Activated CD4-positive, alpha-beta memory T cell treated with anti-CD3 and anti-CD28 coated beads for 36 hours (primary cell): ENCODE measurements at regions not wholly inside any gene's neighbourhood (a gene's known extent, or its start where the extent isn't known, plus 50 kb on each side); places are given as distances from the start of the nearest gene placed in this dataset.

Source experiments
- CTCF ChIA-PET: fragments of 350-600 bp; sonication (Branson Sonifier 250); formaldehyde crosslinking; loops from one replicate; lab custom pipeline; 2021; ENCODE audit warnings: antibody characterized with exemption, inconsistent platforms; lab: Charles Lee
- POLR2A ChIA-PET: fragments of 350-600 bp; sonication (Branson Sonifier 250); formaldehyde crosslinking; loops from one replicate; lab custom pipeline; 2021; ENCODE audit warnings: antibody characterized with exemption; lab: Charles Lee
- DNase-seq: peaks from one replicate; pipeline ENCODE4 v3.0.0-alpha.2; 2020
- H3K27ac Mint-ChIP-seq: one replicate; pipeline ENCODE4 v1.8.0; 2021; ENCODE audit warnings: mixed read lengths
- H3K27me3 Mint-ChIP-seq: one replicate; pipeline ENCODE4 v1.8.0; 2021; ENCODE audit warnings: mixed read lengths
- H3K36me3 Mint-ChIP-seq: one replicate; pipeline ENCODE4 v1.8.0; 2021; ENCODE audit warnings: mixed read lengths
- H3K4me1 Mint-ChIP-seq: one replicate; pipeline ENCODE4 v1.8.0; 2021; ENCODE audit warnings: low read depth, mixed read lengths
- H3K4me3 Mint-ChIP-seq: one replicate; pipeline ENCODE4 v1.8.0; 2021; ENCODE audit warnings: mild to moderate bottlenecking, mixed read lengths
- H3K9me3 Mint-ChIP-seq: one replicate; pipeline ENCODE4 v1.8.0; 2021; ENCODE audit warnings: mixed read lengths
- intact Hi-C: fragments of 100-400 bp; cut with micrococcal nuclease; formaldehyde crosslinking; loops from one replicate; pipeline ENCODE4 v1.15.1; 2023

DNA sequence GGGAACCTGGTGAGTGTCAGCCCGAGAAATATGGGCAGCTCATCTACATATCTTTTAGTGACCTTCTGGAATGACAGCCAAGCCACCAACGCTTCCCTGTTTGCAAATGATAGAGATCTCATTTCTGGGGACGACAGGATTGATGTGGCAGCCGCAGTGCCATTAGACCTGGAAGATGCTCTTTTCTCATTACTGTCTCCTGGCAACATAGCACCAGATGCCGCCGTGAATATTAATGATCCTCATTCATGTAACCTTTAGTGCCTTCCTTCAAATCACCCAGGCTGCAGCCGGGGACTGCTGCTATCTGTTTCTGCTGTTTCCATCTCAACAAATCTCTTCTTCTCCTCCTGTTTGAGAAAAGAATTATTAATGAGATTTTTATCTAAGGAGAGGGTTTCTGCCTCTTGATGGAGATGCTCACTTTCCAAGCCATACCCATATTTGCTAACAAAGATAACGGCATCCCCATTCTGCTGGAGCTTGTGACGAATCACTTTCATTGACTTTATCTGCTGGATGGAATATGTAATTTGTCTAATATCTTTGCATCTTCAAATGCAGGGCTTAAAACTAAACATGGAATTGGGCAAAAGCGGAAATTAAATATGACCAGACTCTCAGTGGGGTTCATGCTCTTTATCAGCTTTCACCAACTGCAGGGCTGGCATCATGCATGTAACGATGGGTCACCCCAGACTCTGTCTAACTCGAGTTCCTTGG, 74.8 kb upstream of the KIF16B start:
- intact Hi-C loops = no loop called here
- H3K27ac Mint-ChIP-seq = no peak overlapping the region
- ChIA-PET POLR2A (no interaction called here), CTCF (no interaction called here)
- DNase-seq = no peak
- no peaks in the 10 kb centered on the region for H3K9me3 Mint-ChIP-seq
- H3K36me3 Mint-ChIP-seq = no peaks in the 10 kb centered on the region
- no peaks in the 10 kb centered on the region for H3K4me1 Mint-ChIP-seq
- no peak overlapping the region for H3K4me3 Mint-ChIP-seq
- H3K27me3 Mint-ChIP-seq = peaks cover 19% of the 10 kb centered on the region

DNA sequence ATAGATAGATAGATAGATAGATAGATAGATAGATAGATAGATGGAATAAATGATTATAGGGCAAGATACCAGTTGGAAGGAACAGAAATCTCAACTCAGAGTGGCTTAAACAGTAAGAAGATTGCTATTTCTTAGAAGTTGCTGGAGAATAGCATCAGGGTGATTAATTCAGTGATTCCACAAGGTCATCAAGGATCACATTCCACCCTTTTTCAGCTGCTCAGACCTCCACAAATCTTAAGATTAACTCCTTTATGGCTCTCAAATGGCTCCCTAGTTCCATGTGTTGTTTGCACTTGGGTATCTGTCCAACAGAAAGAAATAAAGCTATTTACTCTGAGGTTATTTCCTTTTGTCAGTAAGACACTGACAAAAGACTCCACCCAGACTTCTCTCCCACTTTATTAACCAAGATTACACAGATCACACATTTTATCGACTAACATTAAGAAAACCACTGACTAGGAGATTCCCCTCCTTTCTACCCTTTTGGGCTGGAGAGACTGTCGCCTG, 68.3 kb upstream of the KIF16B start:
- ChIA-PET CTCF (no interaction called here), POLR2A (no interaction called here)
- H3K27ac Mint-ChIP-seq = no peak overlapping the region
- no peaks in the 10 kb centered on the region for H3K4me1 Mint-ChIP-seq
- H3K36me3 Mint-ChIP-seq = no peaks in the 10 kb centered on the region
- no peaks in the 10 kb centered on the region for H3K9me3 Mint-ChIP-seq
- intact Hi-C loops = no loop called here
- peaks cover 5% of the 10 kb centered on the region for H3K27me3 Mint-ChIP-seq
- no peak overlapping the region for H3K4me3 Mint-ChIP-seq
- no peak for DNase-seq

DNA sequence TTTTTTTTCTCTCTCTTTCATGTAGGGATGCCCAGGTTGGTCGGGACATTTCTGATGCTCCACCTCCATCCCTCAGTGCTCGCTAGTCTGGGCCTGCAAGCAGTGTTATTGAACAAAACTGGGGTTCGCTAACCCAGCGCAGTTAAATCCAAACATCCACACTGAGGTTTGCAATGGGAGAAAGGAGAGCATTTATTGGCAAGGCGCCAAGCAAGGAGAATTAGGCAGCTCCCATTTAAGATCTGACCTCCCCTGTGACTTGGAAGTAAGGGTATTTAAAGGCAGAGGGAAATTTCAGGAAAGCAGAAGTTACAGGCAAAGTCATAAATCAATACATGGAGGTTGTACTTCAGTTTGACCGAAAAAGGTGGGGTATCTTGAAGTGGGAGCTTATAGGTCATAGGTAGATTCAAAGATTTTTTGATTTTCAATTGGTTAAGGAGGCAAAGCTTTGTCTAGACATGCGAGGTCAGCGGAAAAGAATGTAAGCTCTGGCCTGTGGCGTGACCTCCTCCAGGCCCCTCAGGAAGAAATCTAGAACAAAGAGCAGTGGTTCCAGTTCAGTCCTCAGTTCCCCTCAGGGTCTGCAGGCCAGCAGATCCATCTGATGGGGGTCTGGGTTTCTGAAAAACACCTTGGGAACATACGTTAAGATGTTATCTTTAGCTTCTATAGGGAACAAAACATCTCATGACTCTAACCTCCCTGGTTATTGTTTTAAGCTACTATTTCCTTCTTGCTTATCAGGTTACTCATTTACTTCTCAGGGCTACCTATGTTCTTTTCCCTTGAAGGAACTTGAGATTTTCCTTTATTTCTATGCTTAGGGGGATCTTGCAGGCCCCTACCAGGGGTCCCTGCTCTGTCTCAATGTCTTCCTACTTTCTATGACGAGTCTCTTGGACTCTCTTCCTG, 66.0 kb upstream of the KIF16B start:
- intact Hi-C loops = no loop called here
- POLR2A ChIA-PET = no interaction called here
- no peaks in the 10 kb centered on the region for H3K4me1 Mint-ChIP-seq
- peaks cover 6% of the 10 kb centered on the region for H3K27me3 Mint-ChIP-seq
- H3K9me3 Mint-ChIP-seq = no peaks in the 10 kb centered on the region
- H3K27ac Mint-ChIP-seq = no peak overlapping the region
- DNase-seq = no peak
- CTCF ChIA-PET = interaction anchor here (0.6 kb wide), 1 partner anchor 64 kb away, joined by 3 read pairs; no protein-coding TSS in a partner anchor
- H3K4me3 Mint-ChIP-seq = no peak overlapping the region
- no peaks in the 10 kb centered on the region for H3K36me3 Mint-ChIP-seq

DNA sequence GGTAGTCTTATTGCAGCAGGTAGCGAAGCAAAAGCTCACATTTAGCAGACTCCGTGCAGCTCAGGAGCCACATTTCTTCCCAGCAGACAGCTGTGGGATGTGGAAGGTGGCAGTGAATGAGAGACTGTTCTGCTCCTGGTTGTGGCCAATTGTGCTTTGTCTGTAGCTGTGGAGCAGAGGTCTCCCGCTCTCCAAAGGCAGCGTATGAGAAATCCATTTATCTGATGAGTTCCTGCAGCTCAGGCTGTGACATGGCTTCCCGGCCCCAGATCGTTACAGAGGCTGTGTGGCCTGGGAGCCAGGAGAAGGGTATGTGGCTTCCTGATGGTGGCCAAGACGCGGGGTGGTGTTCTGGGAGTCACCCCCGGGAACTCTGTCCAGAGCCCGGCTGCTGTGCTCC, 64.5 kb upstream of the KIF16B start:
- Mint-ChIP-seq H3K27ac (no peak overlapping the region), H3K36me3 (no peaks in the 10 kb centered on the region), H3K4me3 (no peak overlapping the region), H3K9me3 (no peaks in the 10 kb centered on the region), H3K27me3 (peaks cover 6% of the 10 kb centered on the region), H3K4me1 (no peaks in the 10 kb centered on the region)
- DNase-seq = no peak
- intact Hi-C loops = no loop called here
- CTCF ChIA-PET = no interaction called here
- POLR2A ChIA-PET = no interaction called here

DNA sequence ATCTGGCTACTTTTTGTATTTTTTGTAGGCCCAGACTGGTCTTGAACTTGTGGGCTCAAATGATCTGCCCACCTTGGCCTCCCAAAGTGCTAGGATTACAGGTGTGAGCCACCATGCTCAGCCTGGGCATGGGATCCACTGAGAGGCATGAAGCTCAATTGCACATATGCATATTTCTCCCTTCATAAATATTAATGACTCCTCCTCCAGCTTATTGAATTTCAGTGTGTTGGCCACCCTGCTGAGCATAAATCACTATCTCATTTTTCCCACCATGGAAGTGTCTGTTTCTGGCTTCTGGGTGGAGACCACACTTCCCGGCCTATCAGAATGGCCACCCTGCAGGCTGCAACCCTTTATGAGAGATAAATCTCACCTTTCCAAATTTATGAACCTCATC, 53.6 kb upstream of the KIF16B start:
- POLR2A ChIA-PET = no interaction called here
- H3K27ac Mint-ChIP-seq = no peak overlapping the region
- intact Hi-C loops = no loop called here
- no peaks in the 10 kb centered on the region for H3K9me3 Mint-ChIP-seq
- CTCF ChIA-PET = no interaction called here
- no peaks in the 10 kb centered on the region for H3K36me3 Mint-ChIP-seq
- H3K4me3 Mint-ChIP-seq = no peak overlapping the region
- DNase-seq = no peak
- H3K27me3 Mint-ChIP-seq = peaks cover 2% of the 10 kb centered on the region
- no peaks in the 10 kb centered on the region for H3K4me1 Mint-ChIP-seq

DNA sequence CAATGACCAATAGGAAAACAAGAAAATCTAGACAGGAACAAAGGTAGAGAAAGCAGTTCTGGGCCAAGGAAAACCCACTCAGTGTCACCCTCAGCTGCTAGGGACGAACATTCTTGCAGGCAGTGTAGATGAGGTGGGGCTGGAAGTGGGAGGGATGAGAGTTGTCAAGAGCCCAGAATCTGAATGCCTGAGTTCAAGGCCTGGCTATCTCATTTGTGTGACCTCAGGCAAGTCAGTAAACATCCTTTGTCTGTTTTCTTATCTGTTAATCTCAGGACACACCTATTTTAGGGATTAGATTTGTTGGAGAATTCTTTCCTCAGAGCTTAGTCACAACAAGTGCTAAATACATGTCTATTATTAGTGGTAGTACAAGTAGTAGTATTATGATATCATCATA, 50.9 kb upstream of the KIF16B start:
- Mint-ChIP-seq H3K27me3 (no peaks in the 10 kb centered on the region), H3K4me3 (no peak overlapping the region), H3K9me3 (no peaks in the 10 kb centered on the region), H3K4me1 (no peaks in the 10 kb centered on the region), H3K27ac (no peak overlapping the region), H3K36me3 (no peaks in the 10 kb centered on the region)
- intact Hi-C loops = no loop called here
- no peak for DNase-seq
- ChIA-PET POLR2A (no interaction called here), CTCF (no interaction called here)
